PC-3 (cell line): ENCODE measurements at regions not wholly inside any gene's neighbourhood (a gene's known extent, or its start where the extent isn't known, plus 50 kb on each side); places are given as distances from the start of the nearest gene placed in this dataset.

Experiments
- ATAC-seq: fragments of 200-7000 bp; cut with Tn5 transposase; 2 replicates; pipeline ENCODE4 v1.9.1; 2020; ENCODE audit warnings: mild to moderate bottlenecking, moderate library complexity
- BruUV-seq: library from RNA; stranded (reverse); fragments of 400-500 nt; replicated peaks from 2 replicates; lab custom pipeline; 2021; lab: Mats Ljungman, UMichigan
- CTCF ChIA-PET: fragments of 300-600 bp; sonication (Branson Sonifier 250); formaldehyde crosslinking; loops from one replicate; lab custom pipeline; 2022; ENCODE audit warnings: antibody characterized with exemption; lab: Charles Lee
- POLR2A ChIA-PET: fragments of 300-600 bp; sonication (Branson Sonifier 250); formaldehyde crosslinking; loops from one replicate; lab custom pipeline; 2022; ENCODE audit warnings: antibody characterized with exemption; ENCODE audit not compliant: unreplicated experiment; lab: Charles Lee
- DNase-seq: peaks from one replicate; pipeline ENCODE4 v3.0.0-alpha.2; 2015
- H2AFZ ChIP-seq: fragments of 300-600 bp; sonication (generic); 2 replicates; pipeline ENCODE4 v1.6.0; 2016; ENCODE audit warnings: antibody characterized with exemption, low read length
- H3F3A ChIP-seq: fragments of 300-600 bp; sonication (generic); one replicate; pipeline ENCODE4 v1.6.0; 2017; ENCODE audit warnings: antibody characterized with exemption, low read length, control low read depth, mild to moderate bottlenecking; ENCODE audit not compliant: unreplicated experiment
- H3K27ac ChIP-seq: fragments of 300-600 bp; sonication (generic); 2 replicates; pipeline ENCODE4 v1.5.1; 2016; ENCODE audit warnings: mild to moderate bottlenecking, low read length
- H3K27me3 ChIP-seq: fragments of 300-600 bp; sonication (generic); 2 replicates; pipeline ENCODE4 v1.6.1; 2016; ENCODE audit warnings: low read length, mixed read lengths
- H3K36me3 ChIP-seq: fragments of 300-600 bp; sonication (generic); 2 replicates; pipeline ENCODE4 v1.6.1; 2016; ENCODE audit warnings: low read depth, mixed run types, low read length, mixed read lengths
- H3K4me1 ChIP-seq: fragments of 300-600 bp; sonication (generic); 2 replicates; pipeline ENCODE4 v1.5.1; 2016; ENCODE audit warnings: low read length; ENCODE audit not compliant: insufficient read depth
- H3K4me2 ChIP-seq: fragments of 300-600 bp; sonication (generic); 2 replicates; pipeline ENCODE4 v1.6.0; 2016; ENCODE audit warnings: low read length
- H3K4me3 ChIP-seq: fragments of 300-600 bp; sonication (generic); 2 replicates; pipeline ENCODE4 v1.5.1; 2016; ENCODE audit warnings: mild to moderate bottlenecking, low read length, mixed read lengths
- H3K79me2 ChIP-seq: fragments of 300-600 bp; sonication (generic); 2 replicates; pipeline ENCODE4 v1.6.1; 2017; ENCODE audit warnings: low read length, mixed read lengths
- H3K9ac ChIP-seq: fragments of 300-600 bp; sonication (generic); 2 replicates; pipeline ENCODE4 v1.6.0; 2016; ENCODE audit warnings: mild to moderate bottlenecking, low read length
- H3K9me2 ChIP-seq: fragments of 300-600 bp; sonication (generic); replicated peaks from 2 replicates; pipeline ENCODE4 v1.6.1; 2016; ENCODE audit warnings: mixed run types, low read length, mixed read lengths
- H3K9me3 ChIP-seq: fragments of 300-600 bp; sonication (generic); 2 replicates; pipeline ENCODE4 v1.6.1; 2016; ENCODE audit warnings: low read length, mixed read lengths
- H4K20me1 ChIP-seq: fragments of 300-600 bp; sonication (generic); 2 replicates; pipeline ENCODE4 v1.6.1; 2016; ENCODE audit warnings: low read length, mixed read lengths
- CTCF ChIP-seq: fragments of 300-600 bp; sonication (generic); conservative IDR thresholded peaks from 2 replicates; pipeline ENCODE4 v1.5.1; 2017; ENCODE audit warnings: antibody characterized with exemption, low read depth, mild to moderate bottlenecking, low read length
- EZH2 ChIP-seq: fragments of 300-600 bp; sonication (generic); IDR thresholded peaks from one replicate; pipeline ENCODE4 v1.6.1; 2017; ENCODE audit warnings: antibody characterized with exemption, mild to moderate bottlenecking, low read length; ENCODE audit not compliant: unreplicated experiment
- EZH2phosphoT487 ChIP-seq: fragments of 300-600 bp; sonication (generic); IDR thresholded peaks from 2 replicates; pipeline ENCODE4 v1.6.1; 2018; ENCODE audit warnings: mild to moderate bottlenecking, antibody characterized with exemption, low read length, borderline replicate concordance
- intact Hi-C: fragments of 100-400 bp; cut with micrococcal nuclease; formaldehyde crosslinking; loops from 2 replicates; pipeline ENCODE4 v1.9.0; 2023

DNA sequence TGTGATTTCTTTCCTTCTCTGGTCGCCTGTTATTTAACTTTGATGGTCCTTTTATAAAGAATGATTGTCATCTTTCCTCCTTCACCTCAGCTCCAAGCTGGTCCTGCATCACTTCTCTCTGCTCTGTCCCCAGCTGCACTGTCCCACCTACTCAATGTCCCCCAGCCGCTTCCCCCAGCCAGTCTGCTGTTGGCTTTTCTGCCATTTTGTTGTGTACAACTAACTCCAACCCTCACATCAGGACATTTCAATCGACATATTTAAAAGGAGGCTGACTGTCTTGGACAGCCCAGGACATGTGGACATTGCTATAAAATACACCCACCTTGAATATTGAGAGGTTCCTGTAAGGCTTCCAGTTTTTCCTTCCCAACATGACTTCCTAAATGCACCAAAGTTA, 193.8 kb upstream of the RGMA start:
- H3K9ac ChIP-seq, result no peak overlapping the region
- intact Hi-C loops, result no loop called here
- H4K20me1 ChIP-seq, result no peaks in the 10 kb centered on the region
- peaks cover 76% of the 10 kb centered on the region for H3K27me3 ChIP-seq
- H3F3A ChIP-seq, result no peaks in the 10 kb centered on the region
- H3K9me2 ChIP-seq, result no peaks in the 10 kb centered on the region
- no TSS peak for BruUV-seq
- no peak overlapping the region for H3K4me3 ChIP-seq
- TF ChIP-seq CTCF, result no peak
- TF ChIP-seq EZH2phosphoT487, result no peak
- no peak for TF ChIP-seq EZH2
- H3K79me2 ChIP-seq, result no peaks in the 10 kb centered on the region
- ATAC-seq (no peak), DNase-seq (no peak)
- H3K4me2 ChIP-seq, result no peak overlapping the region
- H3K4me1 ChIP-seq, result no peaks in the 10 kb centered on the region
- no peak overlapping the region for H2AFZ ChIP-seq
- ChIA-PET CTCF (no interaction called here), POLR2A (no interaction called here)
- no peak overlapping the region for H3K27ac ChIP-seq
- H3K36me3 ChIP-seq, result no peaks in the 10 kb centered on the region
- no peaks in the 10 kb centered on the region for H3K9me3 ChIP-seq

GRCh38 chr15:93278783-93279182, 189.8 kb upstream of the RGMA start:
- H3K27ac ChIP-seq, result no peak overlapping the region
- no peak overlapping the region for H3K4me3 ChIP-seq
- no TSS peak for BruUV-seq
- H4K20me1 ChIP-seq, result no peaks in the 10 kb centered on the region
- DNase-seq (no peak), ATAC-seq (no peak)
- H3F3A ChIP-seq, result no peaks in the 10 kb centered on the region
- intact Hi-C loops, result no loop called here
- ChIA-PET POLR2A (no interaction called here), CTCF (no interaction called here)
- H3K79me2 ChIP-seq, result no peaks in the 10 kb centered on the region
- H3K9ac ChIP-seq, result no peak overlapping the region
- H3K36me3 ChIP-seq, result no peaks in the 10 kb centered on the region
- TF ChIP-seq CTCF (no peak), EZH2 (no peak), EZH2phosphoT487 (no peak)
- no peaks in the 10 kb centered on the region for H3K9me2 ChIP-seq
- no peak overlapping the region for H3K4me2 ChIP-seq
- H3K4me1 ChIP-seq, result no peaks in the 10 kb centered on the region
- peaks cover 80% of the 10 kb centered on the region for H3K27me3 ChIP-seq
- H2AFZ ChIP-seq, result no peak overlapping the region
- H3K9me3 ChIP-seq, result no peaks in the 10 kb centered on the region

DNA sequence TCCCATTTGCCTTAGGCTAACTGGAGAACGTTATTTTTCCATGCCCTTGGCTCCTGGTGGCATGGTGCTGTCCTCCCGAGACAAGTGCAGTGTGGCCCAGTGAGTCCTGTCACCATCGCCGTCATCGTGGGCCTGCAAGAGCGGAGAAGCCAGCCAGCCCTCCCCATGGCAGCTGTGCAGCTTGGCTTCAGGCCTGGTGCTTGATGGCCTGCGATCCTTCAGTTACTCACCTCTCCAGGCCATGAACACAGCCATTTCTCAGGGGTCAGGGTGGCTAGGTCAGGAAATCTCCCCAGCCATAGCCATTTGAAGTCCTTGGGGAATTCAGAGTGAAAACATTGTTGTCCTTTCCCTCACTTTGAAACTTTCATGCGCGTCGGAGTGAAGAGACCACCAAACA, 189.0 kb upstream of the RGMA start:
- DNase-seq, result no peak
- Histone ChIP-seq H3F3A (no peaks in the 10 kb centered on the region), H3K27ac (no peak overlapping the region), H3K9me2 (no peaks in the 10 kb centered on the region), H3K79me2 (no peaks in the 10 kb centered on the region), H3K4me1 (no peaks in the 10 kb centered on the region), H3K36me3 (no peaks in the 10 kb centered on the region), H4K20me1 (no peaks in the 10 kb centered on the region), H3K9me3 (no peaks in the 10 kb centered on the region), H3K9ac (no peak overlapping the region), H3K27me3 (peaks cover 73% of the 10 kb centered on the region), H2AFZ (no peak overlapping the region), H3K4me2 (no peak overlapping the region), H3K4me3 (no peak overlapping the region)
- TF ChIP-seq CTCF (no peak), EZH2 (no peak), EZH2phosphoT487 (no peak)
- CTCF ChIA-PET, result no interaction called here
- POLR2A ChIA-PET, result no interaction called here
- ATAC-seq, result no peak
- no TSS peak for BruUV-seq
- intact Hi-C loops, result no loop called here
